ENCODE measurements at regions not wholly inside any gene's neighbourhood (a gene's known extent, or its start where the extent isn't known, plus 50 kb on each side); places are given as distances from the start of the nearest gene placed in this dataset.

DNA sequence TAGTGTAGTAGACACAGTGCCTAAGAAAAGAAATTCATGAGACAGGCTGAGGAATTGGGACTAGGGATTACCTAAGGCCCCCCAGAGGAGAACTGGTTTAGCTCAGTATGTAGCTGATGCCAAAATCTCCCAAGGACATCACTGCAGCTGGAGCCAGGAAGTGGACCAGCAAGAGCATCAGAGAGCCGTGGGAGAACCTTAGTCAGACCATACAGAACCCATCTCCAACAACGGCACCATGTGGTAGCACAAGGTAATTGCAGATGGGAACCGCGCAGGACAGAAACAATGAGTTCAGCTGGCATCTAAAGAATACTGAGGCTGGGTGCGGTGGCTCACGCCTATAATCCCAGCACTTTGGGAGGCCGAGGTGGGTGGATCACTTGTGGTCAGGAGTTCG lies 81.7 kb downstream of the WNT5A start:
- TF ChIP-seq, protein P1, sequence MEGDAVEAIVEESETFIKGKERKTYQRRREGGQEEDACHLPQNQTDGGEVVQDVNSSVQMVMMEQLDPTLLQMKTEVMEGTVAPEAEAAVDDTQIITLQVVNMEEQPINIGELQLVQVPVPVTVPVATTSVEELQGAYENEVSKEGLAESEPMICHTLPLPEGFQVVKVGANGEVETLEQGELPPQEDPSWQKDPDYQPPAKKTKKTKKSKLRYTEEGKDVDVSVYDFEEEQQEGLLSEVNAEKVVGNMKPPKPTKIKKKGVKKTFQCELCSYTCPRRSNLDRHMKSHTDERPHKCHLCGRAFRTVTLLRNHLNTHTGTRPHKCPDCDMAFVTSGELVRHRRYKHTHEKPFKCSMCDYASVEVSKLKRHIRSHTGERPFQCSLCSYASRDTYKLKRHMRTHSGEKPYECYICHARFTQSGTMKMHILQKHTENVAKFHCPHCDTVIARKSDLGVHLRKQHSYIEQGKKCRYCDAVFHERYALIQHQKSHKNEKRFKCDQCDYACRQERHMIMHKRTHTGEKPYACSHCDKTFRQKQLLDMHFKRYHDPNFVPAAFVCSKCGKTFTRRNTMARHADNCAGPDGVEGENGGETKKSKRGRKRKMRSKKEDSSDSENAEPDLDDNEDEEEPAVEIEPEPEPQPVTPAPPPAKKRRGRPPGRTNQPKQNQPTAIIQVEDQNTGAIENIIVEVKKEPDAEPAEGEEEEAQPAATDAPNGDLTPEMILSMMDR (IDR thresholded peaks at IDR 0.05): no peak
- no peak for TF ChIP-seq POLR2A (IDR thresholded peaks at IDR 0.05)

Measured in lower leg skin (tissue), 3 donors.